SU-DHL-6 (cell line): ENCODE measurements at regions not wholly inside any gene's neighbourhood (a gene's known extent, or its start where the extent isn't known, plus 50 kb on each side); places are given as distances from the start of the nearest gene placed in this dataset.

ENCODE experiments used
- EZH2phosphoT487 ChIP-seq: fragments of 200-600 bp; sonication (generic), shearing (Covaris generic); conservative IDR thresholded peaks from 2 replicates; pipeline ENCODE4 v1.6.1; 2018; ENCODE audit warnings: mild to moderate bottlenecking, antibody characterized with exemption, low read length, moderate library complexity, mixed read lengths
- TF ChIP-seq, protein P1 (sequence below): fragments of 200-600 bp; sonication (generic); IDR thresholded peaks from one replicate; pipeline ENCODE4 v1.5.1; 2017; ENCODE audit warnings: antibody characterized with exemption, mild to moderate bottlenecking, low read length, moderate library complexity; ENCODE audit not compliant: insufficient read depth, poor library complexity, severe bottlenecking

DNA sequence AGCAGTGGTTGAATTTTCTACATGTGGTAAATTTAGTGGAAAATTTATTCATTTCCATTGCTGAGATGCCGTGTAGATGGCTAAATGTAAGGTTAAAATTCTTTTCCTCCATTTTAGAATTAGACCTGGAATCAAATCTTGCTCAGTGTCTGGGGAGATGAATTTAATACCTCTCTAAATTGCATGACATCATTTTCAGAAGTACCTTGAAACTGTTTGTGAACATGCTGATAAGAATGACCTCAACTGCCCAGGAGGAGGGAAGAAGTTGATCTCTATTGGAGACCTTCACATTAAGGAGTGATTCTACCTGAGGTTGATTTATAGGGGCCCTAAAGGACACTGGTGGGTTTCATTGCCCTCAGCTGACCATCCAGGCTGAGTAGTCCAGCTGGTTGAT lies 116.7 kb upstream of the EGFLAM start:
- TF ChIP-seq, protein P1, sequence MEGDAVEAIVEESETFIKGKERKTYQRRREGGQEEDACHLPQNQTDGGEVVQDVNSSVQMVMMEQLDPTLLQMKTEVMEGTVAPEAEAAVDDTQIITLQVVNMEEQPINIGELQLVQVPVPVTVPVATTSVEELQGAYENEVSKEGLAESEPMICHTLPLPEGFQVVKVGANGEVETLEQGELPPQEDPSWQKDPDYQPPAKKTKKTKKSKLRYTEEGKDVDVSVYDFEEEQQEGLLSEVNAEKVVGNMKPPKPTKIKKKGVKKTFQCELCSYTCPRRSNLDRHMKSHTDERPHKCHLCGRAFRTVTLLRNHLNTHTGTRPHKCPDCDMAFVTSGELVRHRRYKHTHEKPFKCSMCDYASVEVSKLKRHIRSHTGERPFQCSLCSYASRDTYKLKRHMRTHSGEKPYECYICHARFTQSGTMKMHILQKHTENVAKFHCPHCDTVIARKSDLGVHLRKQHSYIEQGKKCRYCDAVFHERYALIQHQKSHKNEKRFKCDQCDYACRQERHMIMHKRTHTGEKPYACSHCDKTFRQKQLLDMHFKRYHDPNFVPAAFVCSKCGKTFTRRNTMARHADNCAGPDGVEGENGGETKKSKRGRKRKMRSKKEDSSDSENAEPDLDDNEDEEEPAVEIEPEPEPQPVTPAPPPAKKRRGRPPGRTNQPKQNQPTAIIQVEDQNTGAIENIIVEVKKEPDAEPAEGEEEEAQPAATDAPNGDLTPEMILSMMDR: no peak
- TF ChIP-seq EZH2phosphoT487: no peak
